ENCODE measurements at regions not wholly inside any gene's neighbourhood (a gene's known extent, or its start where the extent isn't known, plus 50 kb on each side); places are given as distances from the start of the nearest gene placed in this dataset.
"Not testable (repeated sequence)": the region's sequence is repeated elsewhere in the genome, so short reads cannot be mapped to it uniquely, and the experiment has no call there.

GRCh38 chr20:30594112-30594511 is 663.4 kb upstream of the DEFB115 start:
- DNase-seq: no peak

DNA sequence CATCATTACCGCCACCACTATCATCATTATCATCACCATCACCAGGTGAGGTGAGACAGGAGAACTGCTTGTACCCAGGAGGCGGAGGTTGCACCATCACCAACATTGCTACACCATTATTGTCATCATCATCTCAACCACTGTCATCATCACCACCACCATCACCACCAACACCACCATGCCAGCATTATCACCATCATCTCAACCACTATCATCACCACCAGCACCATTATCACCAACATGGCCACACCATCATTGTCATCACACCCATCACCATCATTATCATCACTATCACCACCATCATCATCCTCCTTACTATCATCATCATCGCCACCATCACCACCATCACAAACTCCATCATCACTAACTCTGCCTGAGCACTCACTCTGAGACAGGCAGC is 661.8 kb upstream of the DEFB115 start:
- no peak for DNase-seq

GRCh38 chr20:30597429-30597828 is 660.0 kb upstream of the DEFB115 start:
- not testable (repeated sequence) for DNase-seq

GRCh38 chr20:30598460-30599230 is 658.8 kb upstream of the DEFB115 start:
- DNase-seq: no peak

DNA sequence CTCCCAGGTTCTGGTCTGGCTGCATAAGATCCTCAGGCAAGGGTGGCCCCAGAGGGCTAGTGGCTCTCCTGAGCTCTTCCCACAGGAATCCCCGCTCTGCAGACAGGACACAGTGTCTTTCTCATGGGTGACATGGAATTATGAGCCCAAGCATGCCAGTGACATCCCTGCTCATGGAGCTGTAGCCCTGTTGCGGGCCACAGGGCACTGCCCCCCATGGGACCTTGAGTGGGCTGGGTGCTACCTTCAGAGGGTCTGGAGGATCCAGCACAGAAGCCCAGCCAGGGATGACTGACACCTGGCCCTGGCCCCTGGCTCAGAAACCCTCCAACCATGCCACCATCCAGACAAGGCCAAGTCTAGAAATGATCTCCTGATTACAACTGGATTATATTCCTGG is 657.5 kb upstream of the DEFB115 start:
- no peak for DNase-seq

GRCh38 chr20:30601974-30602373 is 655.5 kb upstream of the DEFB115 start:
- no peak for DNase-seq

GRCh38 chr20:30602424-30602823 is 655.0 kb upstream of the DEFB115 start:
- DNase-seq: no peak

DNA sequence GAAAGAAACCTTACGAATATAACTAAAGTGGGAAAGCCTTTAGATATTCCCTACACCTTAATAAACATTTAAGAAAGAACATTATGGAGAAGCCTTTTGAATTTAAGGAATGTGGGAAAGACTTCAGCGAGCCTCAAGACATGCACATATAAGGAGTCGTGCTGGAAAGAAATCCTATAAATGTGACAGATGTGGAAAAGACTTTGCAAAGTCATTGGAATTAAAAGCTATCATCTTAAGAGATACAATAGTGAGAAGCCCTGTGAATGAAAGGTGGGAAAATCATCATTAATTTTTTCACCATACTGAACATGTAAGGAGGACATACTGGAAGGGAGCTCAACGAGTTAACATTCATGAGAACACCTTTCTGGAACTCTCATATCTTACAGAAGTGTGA is 650.5 kb upstream of the DEFB115 start:
- no peak for DNase-seq

- no peak for DNase-seq
Measured at GRCh38 chr20:30610029-30610693, 647.3 kb upstream of the DEFB115 start.

- DNase-seq: no peak
Measured at GRCh38 chr20:30610751-30611150, 646.7 kb upstream of the DEFB115 start.

DNA sequence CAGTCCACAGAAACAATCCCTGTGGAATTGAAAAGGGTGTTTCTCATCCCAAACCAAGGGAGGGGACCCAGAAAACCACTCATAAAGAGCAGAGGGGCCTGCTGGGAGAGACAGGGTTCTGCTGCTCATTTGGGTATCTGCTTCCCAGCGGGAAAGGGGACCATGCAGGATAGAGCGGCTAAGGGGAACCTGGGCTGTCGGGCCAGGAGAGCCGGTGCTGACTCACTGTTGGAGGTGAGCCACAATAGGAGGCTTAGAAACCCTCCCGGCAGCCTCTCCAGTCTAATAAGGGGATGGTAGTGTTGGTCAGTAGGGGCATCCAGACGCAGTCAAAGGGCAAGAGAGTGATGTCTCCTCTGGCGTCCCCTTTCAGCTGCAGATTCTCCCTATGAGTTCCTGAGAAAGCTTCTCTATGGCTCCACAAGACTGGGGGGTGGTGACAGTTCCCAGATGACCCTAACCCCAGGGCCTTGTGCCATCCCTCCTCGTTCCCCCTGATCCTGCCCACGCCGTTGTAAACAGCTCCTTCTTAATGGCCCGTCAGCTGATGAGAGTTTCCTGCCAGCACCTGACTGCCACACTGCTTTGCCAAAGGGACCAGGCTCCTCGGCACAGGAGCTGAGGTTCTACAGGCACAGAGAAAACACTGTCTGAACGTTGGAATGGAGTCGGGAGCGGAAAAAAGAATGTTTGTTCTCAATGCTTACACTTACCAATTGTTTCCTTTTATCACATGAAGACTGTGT is 646.1 kb upstream of the DEFB115 start:
- no peak for DNase-seq

GRCh38 chr20:30612344-30612743 is 645.1 kb upstream of the DEFB115 start:
- DNase-seq: no peak

DNA sequence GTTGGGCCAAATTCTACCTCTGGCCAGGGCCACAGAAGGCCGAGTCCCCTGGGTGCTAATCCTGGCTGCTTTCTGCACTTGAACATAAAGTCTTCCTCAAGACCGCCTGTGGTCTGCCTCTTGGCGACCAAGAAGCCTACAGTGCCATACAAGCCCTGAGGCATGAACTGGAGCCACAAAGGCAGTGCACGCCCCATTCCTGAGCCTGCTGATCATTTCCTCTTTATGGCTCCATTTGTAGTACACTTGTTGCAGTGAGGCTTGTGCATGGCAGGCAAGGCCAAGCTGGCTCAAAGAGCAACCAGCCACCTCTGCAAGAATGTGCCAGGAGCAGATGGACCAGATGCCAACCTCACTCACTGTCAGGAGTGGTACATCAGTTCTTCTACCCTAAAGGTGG is 636.1 kb upstream of the DEFB115 start:
- not testable (repeated sequence) for DNase-seq

GRCh38 chr20:30624310-30624709 is 633.2 kb upstream of the DEFB115 start:
- DNase-seq: not testable (repeated sequence)

DNA sequence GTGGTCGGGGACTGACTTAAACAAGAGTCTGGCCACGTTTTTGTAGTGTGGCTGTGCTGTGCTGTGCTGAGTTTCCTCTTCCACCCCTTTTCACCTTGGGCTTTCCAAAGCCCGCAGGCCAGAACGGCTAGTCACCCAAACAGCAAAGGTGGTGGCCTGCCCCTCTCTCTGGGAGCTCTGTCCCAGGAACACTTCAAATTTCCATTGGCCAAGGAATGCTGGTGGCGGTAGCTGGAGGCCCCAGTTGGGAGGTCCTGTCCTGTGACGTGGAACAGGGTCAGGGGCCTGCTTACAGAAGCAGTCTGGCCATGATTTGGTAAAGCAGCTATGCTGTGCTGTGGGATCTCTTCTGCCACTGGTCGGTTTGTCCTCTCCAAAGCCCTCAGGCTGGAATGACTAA is 628.1 kb upstream of the DEFB115 start:
- DNase-seq: not testable (repeated sequence)

GRCh38 chr20:30630761-30631160 is 626.7 kb upstream of the DEFB115 start:
- DNase-seq: no peak

DNA sequence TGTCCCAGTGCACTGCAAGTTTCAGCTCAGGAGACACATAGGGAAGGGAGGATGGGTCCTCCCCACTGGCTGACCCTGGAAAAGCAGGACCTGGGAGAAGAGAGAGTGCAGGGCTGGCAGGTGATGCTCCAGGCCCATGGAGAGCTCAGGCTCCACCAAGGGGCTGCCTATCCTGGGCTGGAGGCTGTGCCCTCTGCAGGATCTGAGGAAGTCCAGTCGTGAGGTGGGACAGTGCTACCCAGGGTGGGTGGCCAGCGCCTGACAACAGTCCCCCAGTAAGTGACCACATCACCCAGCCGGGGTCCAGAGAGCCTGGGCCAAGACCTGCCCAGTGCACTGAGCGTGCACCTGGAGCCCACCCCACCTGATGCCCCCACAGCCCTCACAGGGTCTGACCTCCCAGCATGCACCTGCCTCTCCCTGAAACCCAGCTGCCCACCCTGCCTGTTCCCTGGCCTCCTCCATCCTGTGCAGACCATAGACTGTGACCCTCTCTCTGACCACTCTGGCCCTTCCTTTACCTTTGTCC is 626.1 kb upstream of the DEFB115 start:
- DNase-seq: not testable (repeated sequence)

- DNase-seq: not testable (repeated sequence)
Measured at GRCh38 chr20:30632773-30633172, 624.7 kb upstream of the DEFB115 start.

DNA sequence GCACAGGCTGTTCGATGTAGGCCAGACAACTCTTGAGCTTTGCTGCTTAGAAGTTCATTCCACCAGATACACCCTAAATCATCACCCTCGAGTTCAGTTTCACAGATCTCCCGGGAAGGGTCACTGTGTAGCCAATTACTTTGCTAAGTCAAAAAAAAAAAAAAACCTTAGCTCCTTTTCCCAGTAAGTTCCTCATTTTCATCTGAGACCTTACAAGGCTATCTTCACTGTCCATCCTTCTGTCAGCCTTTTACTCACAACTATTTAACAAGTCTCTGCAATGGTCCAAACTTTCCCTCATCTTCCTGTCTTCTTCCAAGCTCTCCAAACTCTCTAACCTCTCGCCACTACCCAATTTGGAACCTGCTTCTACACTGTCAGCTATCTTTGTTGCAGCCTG is 615.9 kb upstream of the DEFB115 start:
- DNase-seq: not testable (repeated sequence)

- not testable (repeated sequence) for DNase-seq
Measured at GRCh38 chr20:30660982-30661381, 596.5 kb upstream of the DEFB115 start.

- DNase-seq: not testable (repeated sequence)
Measured at GRCh38 chr20:30668418-30668817, 589.0 kb upstream of the DEFB115 start.

- not testable (repeated sequence) for DNase-seq
Measured at GRCh38 chr20:30669330-30670029, 588.0 kb upstream of the DEFB115 start.

GRCh38 chr20:30671120-30671519 is 586.3 kb upstream of the DEFB115 start:
- DNase-seq: not testable (repeated sequence)
